ENCODE measurements at regions not wholly inside any gene's neighbourhood (a gene's known extent, or its start where the extent isn't known, plus 50 kb on each side); places are given as distances from the start of the nearest gene placed in this dataset.
"Not testable (repeated sequence)": the region's sequence is repeated elsewhere in the genome, so short reads cannot be mapped to it uniquely, and the experiment has no call there.

GRCh38 chr5:167923396-167923795, 368.0 kb upstream of the WWC1 start:
- no peak for DNase-seq

GRCh38 chr5:167929841-167930240, 361.6 kb upstream of the WWC1 start:
- DNase-seq, result no peak

- DNase-seq, result no peak
Measured at GRCh38 chr5:167934551-167934971, 356.9 kb upstream of the WWC1 start.

- no peak for DNase-seq
Measured at GRCh38 chr5:167936022-167936421, 355.4 kb upstream of the WWC1 start.

GRCh38 chr5:167936944-167937634, 354.4 kb upstream of the WWC1 start:
- DNase-seq, result no peak

GRCh38 chr5:167937635-167937998, 353.8 kb upstream of the WWC1 start:
- no peak for DNase-seq

- DNase-seq, result no peak
Measured at GRCh38 chr5:167939686-167940085, 351.8 kb upstream of the WWC1 start.

- DNase-seq, result no peak
Measured at GRCh38 chr5:167940911-167941310, 350.5 kb upstream of the WWC1 start.

GRCh38 chr5:167941556-167941955, 349.9 kb upstream of the WWC1 start:
- not testable (repeated sequence) for DNase-seq

GRCh38 chr5:167943343-167943742, 348.1 kb upstream of the WWC1 start:
- no peak for DNase-seq

GRCh38 chr5:167944121-167944852, 347.2 kb upstream of the WWC1 start:
- no peak for DNase-seq

- DNase-seq, result no peak
Measured at GRCh38 chr5:167945542-167946384, 345.7 kb upstream of the WWC1 start.

- DNase-seq, result no peak
Measured at GRCh38 chr5:167947306-167947705, 344.1 kb upstream of the WWC1 start.

- DNase-seq, result no peak
Measured at GRCh38 chr5:167948251-167948650, 343.2 kb upstream of the WWC1 start.

- no peak for DNase-seq
Measured at GRCh38 chr5:167949435-167949834, 342.0 kb upstream of the WWC1 start.

- no peak for DNase-seq
Measured at GRCh38 chr5:167950126-167950721, 341.2 kb upstream of the WWC1 start.

GRCh38 chr5:167951116-167951515, 340.3 kb upstream of the WWC1 start:
- no peak for DNase-seq

GRCh38 chr5:167952278-167952995, 339.0 kb upstream of the WWC1 start:
- no peak for DNase-seq

- no peak for DNase-seq
Measured at GRCh38 chr5:167953151-167953798, 338.2 kb upstream of the WWC1 start.

GRCh38 chr5:167961731-167962130, 329.7 kb upstream of the WWC1 start:
- no peak for DNase-seq

- DNase-seq, result no peak
Measured at GRCh38 chr5:167964529-167964928, 326.9 kb upstream of the WWC1 start.

GRCh38 chr5:167965710-167966109, 325.7 kb upstream of the WWC1 start:
- DNase-seq, result no peak
